ENCODE measurements at regions not wholly inside any gene's neighbourhood (a gene's known extent, or its start where the extent isn't known, plus 50 kb on each side); places are given as distances from the start of the nearest gene placed in this dataset.

DNA sequence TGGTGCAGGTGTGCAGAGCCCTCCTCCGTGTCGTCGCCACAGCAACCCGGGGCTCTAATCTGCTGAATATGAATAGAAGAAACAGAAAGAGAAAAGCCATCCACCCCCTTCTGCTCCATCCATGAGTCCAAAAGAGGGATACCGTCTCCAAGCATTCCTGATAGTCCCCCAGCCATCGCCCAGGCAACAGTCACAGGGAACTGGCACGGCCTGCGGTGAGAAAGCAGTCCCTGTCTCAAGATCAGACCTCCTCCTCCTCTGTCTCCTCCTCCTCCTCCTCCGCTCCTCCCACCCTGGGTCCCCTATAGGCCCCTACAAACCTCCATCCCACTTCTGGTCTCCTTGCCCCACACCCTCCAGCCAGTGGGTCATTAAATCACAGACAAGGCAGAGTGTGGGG, 308.1 kb upstream of the MPDZ start:
- Histone ChIP-seq H3K36me3 (ENCODE audit: control insufficient read depth, insufficient read depth, low read length) (no peaks in the 10 kb centered on the region), H3K4me3 (ENCODE audit: low read depth in 2 of 2, low read length in 2 of 2) (no peak overlapping the region), H3K27ac (ENCODE audit: low read length) (no peak overlapping the region), H3K27me3 (ENCODE audit: control insufficient read depth, insufficient read depth, low read length) (no peaks in the 10 kb centered on the region), H3K4me1 (ENCODE audit: control insufficient read depth, insufficient read depth, low read length) (no peaks in the 10 kb centered on the region), H3K9me3 (ENCODE audit: control insufficient read depth, insufficient read depth, low read depth, low read length) (no peaks in the 10 kb centered on the region)
- in situ Hi-C loops (cut with HindIII; ENCODE audit: low pct_unique_long_range_greater_than_20kb, low sequenced_read_pairs) (no loop called here), intact Hi-C loops (cut with micrococcal nuclease; ENCODE audit: unreplicated experiment) (no loop called here)
- ChIA-PET POLR2A (no interaction called here), CTCF (no interaction called here)
- DNase-seq (ENCODE audit: low read depth, low spot score) (no peak), ATAC-seq (no peak)
- no TSS peak for BruUV-seq (replicated peaks)
- TF ChIP-seq TCF7L2 (IDR thresholded peaks at IDR 0.05; ENCODE audit: low read depth, low read length) (no peak), POLR2AphosphoS5 (IDR thresholded peaks at IDR 0.05; ENCODE audit: low read depth, low read length) (no peak), SIN3A (IDR thresholded peaks at IDR 0.05; ENCODE audit: borderline replicate concordance, insufficient read depth, low read depth, low read length) (no peak)
- TF ChIP-seq, protein P1, sequence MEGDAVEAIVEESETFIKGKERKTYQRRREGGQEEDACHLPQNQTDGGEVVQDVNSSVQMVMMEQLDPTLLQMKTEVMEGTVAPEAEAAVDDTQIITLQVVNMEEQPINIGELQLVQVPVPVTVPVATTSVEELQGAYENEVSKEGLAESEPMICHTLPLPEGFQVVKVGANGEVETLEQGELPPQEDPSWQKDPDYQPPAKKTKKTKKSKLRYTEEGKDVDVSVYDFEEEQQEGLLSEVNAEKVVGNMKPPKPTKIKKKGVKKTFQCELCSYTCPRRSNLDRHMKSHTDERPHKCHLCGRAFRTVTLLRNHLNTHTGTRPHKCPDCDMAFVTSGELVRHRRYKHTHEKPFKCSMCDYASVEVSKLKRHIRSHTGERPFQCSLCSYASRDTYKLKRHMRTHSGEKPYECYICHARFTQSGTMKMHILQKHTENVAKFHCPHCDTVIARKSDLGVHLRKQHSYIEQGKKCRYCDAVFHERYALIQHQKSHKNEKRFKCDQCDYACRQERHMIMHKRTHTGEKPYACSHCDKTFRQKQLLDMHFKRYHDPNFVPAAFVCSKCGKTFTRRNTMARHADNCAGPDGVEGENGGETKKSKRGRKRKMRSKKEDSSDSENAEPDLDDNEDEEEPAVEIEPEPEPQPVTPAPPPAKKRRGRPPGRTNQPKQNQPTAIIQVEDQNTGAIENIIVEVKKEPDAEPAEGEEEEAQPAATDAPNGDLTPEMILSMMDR (IDR thresholded peaks at IDR 0.05), result no peak
- TF ChIP-seq, protein P2, sequence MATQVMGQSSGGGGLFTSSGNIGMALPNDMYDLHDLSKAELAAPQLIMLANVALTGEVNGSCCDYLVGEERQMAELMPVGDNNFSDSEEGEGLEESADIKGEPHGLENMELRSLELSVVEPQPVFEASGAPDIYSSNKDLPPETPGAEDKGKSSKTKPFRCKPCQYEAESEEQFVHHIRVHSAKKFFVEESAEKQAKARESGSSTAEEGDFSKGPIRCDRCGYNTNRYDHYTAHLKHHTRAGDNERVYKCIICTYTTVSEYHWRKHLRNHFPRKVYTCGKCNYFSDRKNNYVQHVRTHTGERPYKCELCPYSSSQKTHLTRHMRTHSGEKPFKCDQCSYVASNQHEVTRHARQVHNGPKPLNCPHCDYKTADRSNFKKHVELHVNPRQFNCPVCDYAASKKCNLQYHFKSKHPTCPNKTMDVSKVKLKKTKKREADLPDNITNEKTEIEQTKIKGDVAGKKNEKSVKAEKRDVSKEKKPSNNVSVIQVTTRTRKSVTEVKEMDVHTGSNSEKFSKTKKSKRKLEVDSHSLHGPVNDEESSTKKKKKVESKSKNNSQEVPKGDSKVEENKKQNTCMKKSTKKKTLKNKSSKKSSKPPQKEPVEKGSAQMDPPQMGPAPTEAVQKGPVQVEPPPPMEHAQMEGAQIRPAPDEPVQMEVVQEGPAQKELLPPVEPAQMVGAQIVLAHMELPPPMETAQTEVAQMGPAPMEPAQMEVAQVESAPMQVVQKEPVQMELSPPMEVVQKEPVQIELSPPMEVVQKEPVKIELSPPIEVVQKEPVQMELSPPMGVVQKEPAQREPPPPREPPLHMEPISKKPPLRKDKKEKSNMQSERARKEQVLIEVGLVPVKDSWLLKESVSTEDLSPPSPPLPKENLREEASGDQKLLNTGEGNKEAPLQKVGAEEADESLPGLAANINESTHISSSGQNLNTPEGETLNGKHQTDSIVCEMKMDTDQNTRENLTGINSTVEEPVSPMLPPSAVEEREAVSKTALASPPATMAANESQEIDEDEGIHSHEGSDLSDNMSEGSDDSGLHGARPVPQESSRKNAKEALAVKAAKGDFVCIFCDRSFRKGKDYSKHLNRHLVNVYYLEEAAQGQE (IDR thresholded peaks at IDR 0.05; ENCODE audit: insufficient read depth in 1 of 2, low read depth in 2 of 2, low read length in 1 of 2), result no peak

GRCh38 chr9:13586587-13587374, 307.3 kb upstream of the MPDZ start:
- TF ChIP-seq, protein P1 (IDR thresholded peaks at IDR 0.05), result no peak
- TF ChIP-seq, protein P2 (IDR thresholded peaks at IDR 0.05; ENCODE audit: insufficient read depth in 1 of 2, low read depth in 2 of 2, low read length in 1 of 2), result no peak
- TF ChIP-seq SIN3A (IDR thresholded peaks at IDR 0.05; ENCODE audit: borderline replicate concordance, insufficient read depth, low read depth, low read length), result no peak
- ChIA-PET CTCF (no interaction called here), POLR2A (no interaction called here)
- no TSS peak for BruUV-seq (replicated peaks)
- H3K4me3 ChIP-seq (ENCODE audit: low read depth in 2 of 2, low read length in 2 of 2), result no peak overlapping the region
- no peak overlapping the region for H3K27ac ChIP-seq (ENCODE audit: low read length)
- H3K9me3 ChIP-seq (ENCODE audit: control insufficient read depth, insufficient read depth, low read depth, low read length), result no peaks in the 10 kb centered on the region
- DNase-seq (ENCODE audit: low read depth, low spot score), result no peak
- H3K4me1 ChIP-seq (ENCODE audit: control insufficient read depth, insufficient read depth, low read length), result no peaks in the 10 kb centered on the region
- ATAC-seq, result no peak
- intact Hi-C loops (cut with micrococcal nuclease; ENCODE audit: unreplicated experiment) (no loop called here), in situ Hi-C loops (cut with HindIII; ENCODE audit: low pct_unique_long_range_greater_than_20kb, low sequenced_read_pairs) (no loop called here)
- H3K36me3 ChIP-seq (ENCODE audit: control insufficient read depth, insufficient read depth, low read length), result no peaks in the 10 kb centered on the region
- H3K27me3 ChIP-seq (ENCODE audit: control insufficient read depth, insufficient read depth, low read length), result no peaks in the 10 kb centered on the region
